Upper lobe of left lung (tissue), 4 donors: ENCODE measurements at regions not wholly inside any gene's neighbourhood (a gene's known extent, or its start where the extent isn't known, plus 50 kb on each side); places are given as distances from the start of the nearest gene placed in this dataset.

Source experiments
- POLR2AphosphoS5 ChIP-seq, 2 donors: sonication (generic); formaldehyde crosslinking; IDR thresholded peaks; one replicate each; pipeline ENCODE4 v1.5.1; 2017; ENCODE audit warnings: antibody characterized with exemption in 2 of 2
- TF ChIP-seq, protein P1 (sequence below), 6 experiments: fragments of 450-650 bp in 4 of 6; fragments of 200-600 bp in 2 of 6; sonication (generic) in 2 of 6; IDR thresholded peaks; one replicate each; pipeline ENCODE4 v1.5.1; 2016 to 2019; ENCODE audit warnings: antibody characterized with exemption in 6 of 6

DNA sequence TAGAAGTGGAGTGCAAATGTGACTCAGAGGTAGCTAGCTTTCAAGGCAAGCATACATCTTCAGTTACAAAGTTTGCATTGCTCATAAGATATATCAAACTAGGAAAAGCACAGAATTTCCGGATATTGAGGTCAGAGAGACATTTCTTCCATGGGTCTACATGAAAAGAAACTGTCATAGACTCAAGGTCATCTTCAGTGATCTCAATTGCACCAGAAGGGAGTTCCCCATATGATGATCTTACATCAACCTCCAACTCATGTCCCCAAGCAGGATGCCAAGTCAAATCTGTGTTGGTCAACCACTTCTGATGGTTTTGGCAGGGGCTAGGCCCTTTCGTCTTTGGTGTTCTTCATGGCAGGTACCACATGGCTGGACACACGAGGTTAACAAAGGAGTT, 459.9 kb upstream of the MAF start:
- no peak for TF ChIP-seq POLR2AphosphoS5 (IDR thresholded peaks at IDR 0.05)
- TF ChIP-seq, protein P1, sequence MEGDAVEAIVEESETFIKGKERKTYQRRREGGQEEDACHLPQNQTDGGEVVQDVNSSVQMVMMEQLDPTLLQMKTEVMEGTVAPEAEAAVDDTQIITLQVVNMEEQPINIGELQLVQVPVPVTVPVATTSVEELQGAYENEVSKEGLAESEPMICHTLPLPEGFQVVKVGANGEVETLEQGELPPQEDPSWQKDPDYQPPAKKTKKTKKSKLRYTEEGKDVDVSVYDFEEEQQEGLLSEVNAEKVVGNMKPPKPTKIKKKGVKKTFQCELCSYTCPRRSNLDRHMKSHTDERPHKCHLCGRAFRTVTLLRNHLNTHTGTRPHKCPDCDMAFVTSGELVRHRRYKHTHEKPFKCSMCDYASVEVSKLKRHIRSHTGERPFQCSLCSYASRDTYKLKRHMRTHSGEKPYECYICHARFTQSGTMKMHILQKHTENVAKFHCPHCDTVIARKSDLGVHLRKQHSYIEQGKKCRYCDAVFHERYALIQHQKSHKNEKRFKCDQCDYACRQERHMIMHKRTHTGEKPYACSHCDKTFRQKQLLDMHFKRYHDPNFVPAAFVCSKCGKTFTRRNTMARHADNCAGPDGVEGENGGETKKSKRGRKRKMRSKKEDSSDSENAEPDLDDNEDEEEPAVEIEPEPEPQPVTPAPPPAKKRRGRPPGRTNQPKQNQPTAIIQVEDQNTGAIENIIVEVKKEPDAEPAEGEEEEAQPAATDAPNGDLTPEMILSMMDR (IDR thresholded peaks at IDR 0.05), result no peak
